NCI-H1092 treated with DMSO at 0.1 percent for 48 hours (cell line): ENCODE measurements at regions not wholly inside any gene's neighbourhood (a gene's known extent, or its start where the extent isn't known, plus 50 kb on each side); places are given as distances from the start of the nearest gene placed in this dataset.

Source experiments
- DNase-seq: peaks from one replicate; lab custom pipeline; 2025; lab: John Stamatoyannopoulos, UW

GRCh38 chr18:60663060-60663989 lies 290.8 kb upstream of the MC4R start:
- no peak for DNase-seq

GRCh38 chr18:60664736-60665135 lies 292.2 kb upstream of the MC4R start:
- no peak for DNase-seq

- no peak for DNase-seq
Measured at GRCh38 chr18:60667016-60667415, 294.4 kb upstream of the MC4R start.

GRCh38 chr18:60668583-60668982 lies 296.0 kb upstream of the MC4R start:
- peak; percentile 23 for DNase-seq

- DNase-seq: no peak
Measured at GRCh38 chr18:60669938-60670337, 297.4 kb upstream of the MC4R start.

- DNase-seq: no peak
Measured at GRCh38 chr18:60671021-60671420, 298.4 kb upstream of the MC4R start.

GRCh38 chr18:60675126-60675525 lies 302.6 kb upstream of the MC4R start:
- no peak for DNase-seq

GRCh38 chr18:60675801-60676200 lies 303.2 kb upstream of the MC4R start:
- DNase-seq: peak; percentile 48

GRCh38 chr18:60676815-60677214 lies 304.2 kb upstream of the MC4R start:
- DNase-seq: no peak

GRCh38 chr18:60684843-60685513 lies 312.4 kb upstream of the MC4R start:
- peak; percentile 71 for DNase-seq

- no peak for DNase-seq
Measured at GRCh38 chr18:60686142-60686541, 313.6 kb upstream of the MC4R start.

- no peak for DNase-seq
Measured at GRCh38 chr18:60691061-60691460, 318.5 kb upstream of the MC4R start.

GRCh38 chr18:60693426-60693825 lies 320.9 kb upstream of the MC4R start:
- DNase-seq: no peak

- DNase-seq: peak; percentile 87
Measured at GRCh38 chr18:60698901-60699300, 326.3 kb upstream of the MC4R start.

- no peak for DNase-seq
Measured at GRCh38 chr18:60722742-60723141, 350.2 kb upstream of the MC4R start.

- DNase-seq: no peak
Measured at GRCh38 chr18:60732143-60732542, 359.6 kb upstream of the MC4R start.

GRCh38 chr18:60739212-60739611 lies 366.6 kb upstream of the MC4R start:
- DNase-seq: no peak

- no peak for DNase-seq
Measured at GRCh38 chr18:60740313-60740712, 367.7 kb upstream of the MC4R start.

GRCh38 chr18:60746491-60746890 lies 373.9 kb upstream of the MC4R start:
- no peak for DNase-seq

- no peak for DNase-seq
Measured at GRCh38 chr18:60746919-60747318, 374.3 kb upstream of the MC4R start.

- no peak for DNase-seq
Measured at GRCh38 chr18:60753753-60754152, 381.2 kb upstream of the MC4R start.

GRCh38 chr18:60754413-60755009 lies 381.9 kb upstream of the MC4R start:
- DNase-seq: no peak

- DNase-seq: no peak
Measured at GRCh38 chr18:60755134-60755533, 382.6 kb upstream of the MC4R start.
